CD4-positive, alpha-beta T cell treated with Interferon alpha-2 for 1 hour (primary cell): ENCODE measurements at regions not wholly inside any gene's neighbourhood (a gene's known extent, or its start where the extent isn't known, plus 50 kb on each side); places are given as distances from the start of the nearest gene placed in this dataset.

Experiments used
- DNase-seq, 2 donors: peaks; one replicate each; pipeline ENCODE4 v3.0.0-alpha.2; 2020 to 2022

- no peak for DNase-seq
Measured at GRCh38 chr4:108567831-108568230, 52.5 kb upstream of the RPL34 start.

GRCh38 chr4:108561116-108561515 is 59.3 kb upstream of the RPL34 start:
- DNase-seq = no peak

- no peak for DNase-seq
Measured at GRCh38 chr4:108560616-108561015, 59.8 kb upstream of the RPL34 start.

GRCh38 chr4:108559911-108560310 is 60.5 kb upstream of the RPL34 start:
- DNase-seq = no peak

GRCh38 chr4:108559068-108559793 is 61.1 kb upstream of the RPL34 start:
- DNase-seq = no peak

DNA sequence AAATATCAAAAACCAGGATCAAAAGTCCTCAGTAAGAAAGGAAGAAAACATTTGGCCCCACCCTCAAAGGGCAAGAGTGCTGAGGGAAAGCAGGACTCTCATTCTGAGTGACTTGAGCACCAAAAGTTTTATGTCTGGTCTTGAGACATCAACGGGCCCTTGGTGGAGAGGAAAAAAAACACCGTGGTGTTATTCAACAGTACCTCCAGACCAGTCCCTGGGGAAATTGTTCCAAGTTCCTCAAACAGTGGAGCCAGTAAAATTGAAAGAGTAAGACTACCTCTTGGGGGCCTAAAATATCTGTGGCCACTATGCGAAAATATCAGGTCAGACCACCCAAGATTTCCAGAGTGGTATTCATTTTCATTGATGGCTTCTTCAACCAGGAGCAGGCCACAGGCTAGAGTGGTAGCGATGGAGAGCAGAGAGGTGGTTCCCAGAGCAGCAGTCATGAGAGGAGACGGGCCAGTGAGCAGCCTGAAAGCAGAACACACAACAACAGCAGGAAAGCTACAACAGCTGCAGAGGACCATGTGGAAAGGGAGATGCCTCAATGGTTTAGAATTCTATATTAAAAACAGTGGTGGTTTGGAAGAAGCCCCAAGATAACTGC is 63.7 kb upstream of the RPL34 start:
- DNase-seq = no peak

DNA sequence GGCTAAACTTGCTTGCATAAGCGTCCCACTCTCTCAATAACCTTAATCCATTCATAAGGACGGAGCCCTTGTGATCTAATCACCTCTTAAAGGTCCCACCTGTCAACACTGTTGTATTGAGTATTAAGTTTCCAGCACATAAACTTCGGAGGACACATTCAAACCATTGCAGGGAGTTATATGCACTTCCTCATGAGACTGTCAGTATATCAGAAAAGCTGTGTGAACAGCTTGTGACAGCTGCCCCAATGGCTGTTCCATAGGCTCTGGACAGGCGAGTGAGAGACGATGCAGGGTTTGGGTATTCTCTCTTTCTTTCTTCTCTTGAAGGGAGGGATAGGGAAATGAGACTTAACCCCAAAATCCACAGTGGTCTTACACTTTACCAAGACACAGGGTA is 64.2 kb upstream of the RPL34 start:
- DNase-seq = no peak

DNA sequence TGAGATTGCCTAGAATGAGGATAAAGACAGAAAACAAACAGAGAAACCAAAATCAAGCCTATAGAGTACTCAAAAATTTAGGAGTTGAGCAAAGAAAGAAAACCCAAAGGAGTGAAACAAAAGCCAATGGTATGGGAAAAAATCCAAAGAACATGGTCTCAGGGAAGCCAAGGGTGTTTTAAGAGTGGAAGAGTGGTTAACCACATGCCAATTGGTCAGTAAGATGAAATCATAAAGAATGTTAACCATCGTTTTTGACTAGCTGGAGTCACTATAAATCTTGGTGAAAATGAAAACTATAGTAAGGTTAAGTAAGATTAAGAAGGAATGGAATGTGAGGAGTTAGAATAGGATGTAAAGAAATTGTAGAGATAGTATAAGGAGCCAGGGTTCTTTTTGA is 64.7 kb upstream of the RPL34 start:
- DNase-seq = no peak

DNA sequence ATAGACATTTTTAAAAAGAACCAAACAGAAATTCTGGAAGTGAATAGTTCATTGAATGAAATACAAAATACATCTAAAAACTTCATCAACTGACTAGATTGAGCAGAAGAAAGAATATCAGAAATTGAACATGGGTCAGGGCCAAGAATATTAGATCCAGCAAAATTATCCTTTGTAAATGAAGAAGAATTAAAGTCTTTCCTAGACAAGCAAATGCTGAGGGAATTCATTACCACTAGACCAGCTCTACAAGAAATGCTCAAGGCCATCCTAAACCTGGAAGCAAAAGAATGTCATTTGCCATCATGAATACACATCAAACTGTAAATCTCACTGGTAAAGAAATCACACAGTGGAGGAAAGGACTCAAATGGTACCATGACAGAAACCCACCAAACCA is 72.7 kb upstream of the RPL34 start:
- DNase-seq = no peak

- DNase-seq = no peak
Measured at GRCh38 chr4:108546728-108547127, 73.6 kb upstream of the RPL34 start.

DNA sequence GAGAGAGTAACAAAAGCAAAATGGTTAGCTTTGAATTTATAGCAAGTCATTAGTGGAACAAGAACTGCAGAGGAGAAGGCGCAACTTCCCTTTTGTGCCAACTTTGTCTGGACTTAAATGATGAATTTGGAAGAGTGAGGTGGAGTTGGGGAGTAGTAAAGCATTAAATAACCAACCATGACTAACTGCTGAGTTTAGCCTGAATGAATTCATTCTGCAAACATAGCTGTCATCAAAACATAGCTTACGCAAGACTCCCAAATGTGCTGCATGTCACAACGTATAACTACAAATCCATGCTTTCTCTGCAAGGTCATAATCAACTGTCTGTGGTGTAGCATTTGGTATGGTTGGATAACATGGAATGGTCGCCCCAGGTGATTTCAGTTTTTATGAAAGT is 75.9 kb upstream of the RPL34 start:
- no peak for DNase-seq

DNA sequence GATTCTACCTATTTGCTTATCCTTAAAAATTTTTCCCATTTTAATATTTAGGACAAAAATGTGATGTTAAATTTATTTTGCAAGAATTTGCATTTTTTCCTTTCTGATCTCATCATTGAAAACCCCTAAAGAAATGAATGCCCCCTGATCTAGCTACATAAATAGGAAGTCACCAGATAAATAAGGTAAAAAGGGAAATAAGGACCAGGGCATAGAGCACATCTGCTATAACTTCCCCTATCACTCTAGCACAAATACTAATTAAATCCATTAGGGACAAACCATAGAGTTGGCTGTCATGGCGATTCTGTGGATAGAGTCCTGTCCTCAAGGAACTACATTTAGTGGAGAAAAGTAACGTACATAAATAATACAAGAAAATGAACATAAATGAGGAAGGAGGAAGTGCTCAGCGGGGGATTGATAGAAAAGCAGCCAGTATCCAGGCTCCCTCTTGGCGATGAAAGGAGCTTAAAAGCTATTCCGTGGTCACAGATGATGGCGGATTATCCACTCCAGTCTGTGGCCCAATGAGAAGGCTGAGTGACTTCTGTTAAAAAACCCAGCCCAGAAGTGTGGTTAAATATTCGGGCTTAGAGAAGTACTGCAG is 76.9 kb upstream of the RPL34 start:
- no peak for DNase-seq

GRCh38 chr4:108540536-108540935 is 79.8 kb upstream of the RPL34 start:
- no peak for DNase-seq

DNA sequence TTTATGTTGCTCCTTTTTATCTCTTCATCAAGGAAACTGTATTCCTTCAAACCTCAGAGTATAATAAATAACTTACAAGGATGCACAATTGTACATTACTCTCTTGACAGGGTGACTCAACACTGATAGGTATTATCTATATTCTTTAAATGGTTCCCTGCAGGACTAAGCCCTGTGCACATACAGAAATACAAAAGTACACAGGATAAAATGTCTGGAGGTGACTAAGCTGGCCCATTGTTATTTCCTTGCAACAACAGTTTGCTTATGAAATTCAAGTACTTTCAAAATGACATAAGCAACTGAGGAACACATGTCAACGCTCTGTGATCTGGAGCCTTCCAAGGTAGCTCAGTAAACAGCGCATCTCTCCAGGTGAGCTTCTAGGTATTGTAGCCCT is 83.8 kb upstream of the RPL34 start:
- no peak for DNase-seq

DNA sequence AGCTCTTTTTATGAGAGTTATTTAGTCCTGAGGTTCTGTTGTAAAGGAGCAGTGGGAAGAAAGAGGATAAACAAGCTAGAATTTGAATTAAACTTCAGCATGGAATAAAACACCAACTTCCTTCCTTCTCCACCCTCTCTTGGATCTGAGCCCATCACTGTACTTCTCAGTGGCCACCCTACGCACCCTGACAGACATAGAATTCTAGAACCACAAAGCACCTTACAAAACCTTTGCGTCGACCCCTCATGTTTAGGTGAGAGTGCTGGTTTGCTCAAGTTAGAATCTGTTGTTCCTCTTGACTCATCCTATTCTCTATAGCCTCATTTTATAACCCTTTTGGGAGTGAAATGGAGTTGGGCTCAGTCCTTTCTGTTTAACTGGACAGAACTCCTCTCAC is 84.6 kb upstream of the RPL34 start:
- DNase-seq = no peak

DNA sequence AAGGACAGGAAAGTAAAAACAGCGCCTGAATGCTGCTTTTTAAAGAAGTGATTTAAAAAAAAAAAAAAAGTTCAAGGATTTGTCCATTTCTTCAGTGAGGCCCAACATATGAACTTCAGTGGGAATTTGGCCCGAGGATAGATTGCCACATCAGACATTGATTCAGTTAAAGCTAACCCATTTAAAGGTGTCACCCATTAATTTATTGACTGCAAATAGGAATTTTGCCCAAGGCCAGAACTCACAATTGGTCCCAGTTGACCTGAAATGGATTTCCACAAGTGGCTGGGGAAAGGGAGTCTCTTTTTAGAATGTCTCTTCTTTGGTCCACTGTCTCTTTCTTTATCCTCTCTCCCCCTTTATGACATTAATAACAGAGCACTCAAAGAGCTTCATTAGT is 86.5 kb upstream of the RPL34 start:
- DNase-seq = no peak

- no peak for DNase-seq
Measured at GRCh38 chr4:108533245-108533844, 87.0 kb upstream of the RPL34 start.

- DNase-seq = no peak
Measured at GRCh38 chr4:108532738-108533137, 87.6 kb upstream of the RPL34 start.

- no peak for DNase-seq
Measured at GRCh38 chr4:108532187-108532586, 88.2 kb upstream of the RPL34 start.

DNA sequence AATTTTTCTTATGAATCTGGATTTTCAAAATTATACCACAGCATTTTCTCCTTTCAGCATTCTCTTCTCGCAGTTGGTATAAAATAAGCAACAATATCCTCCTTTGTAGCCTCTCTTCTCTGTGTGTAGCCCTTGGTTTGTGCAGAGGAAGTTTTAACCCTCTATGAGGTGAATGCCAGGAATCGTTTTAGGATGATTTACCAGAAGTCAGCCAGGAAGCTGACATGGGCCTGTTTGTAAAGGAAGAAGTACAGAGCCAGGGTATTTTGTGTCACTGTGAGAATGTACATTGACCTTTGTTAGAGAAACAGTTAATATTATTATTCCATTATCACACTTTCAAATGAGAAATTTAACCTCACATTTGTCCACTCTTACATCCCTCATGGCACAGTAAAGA is 88.9 kb upstream of the RPL34 start:
- DNase-seq = no peak

DNA sequence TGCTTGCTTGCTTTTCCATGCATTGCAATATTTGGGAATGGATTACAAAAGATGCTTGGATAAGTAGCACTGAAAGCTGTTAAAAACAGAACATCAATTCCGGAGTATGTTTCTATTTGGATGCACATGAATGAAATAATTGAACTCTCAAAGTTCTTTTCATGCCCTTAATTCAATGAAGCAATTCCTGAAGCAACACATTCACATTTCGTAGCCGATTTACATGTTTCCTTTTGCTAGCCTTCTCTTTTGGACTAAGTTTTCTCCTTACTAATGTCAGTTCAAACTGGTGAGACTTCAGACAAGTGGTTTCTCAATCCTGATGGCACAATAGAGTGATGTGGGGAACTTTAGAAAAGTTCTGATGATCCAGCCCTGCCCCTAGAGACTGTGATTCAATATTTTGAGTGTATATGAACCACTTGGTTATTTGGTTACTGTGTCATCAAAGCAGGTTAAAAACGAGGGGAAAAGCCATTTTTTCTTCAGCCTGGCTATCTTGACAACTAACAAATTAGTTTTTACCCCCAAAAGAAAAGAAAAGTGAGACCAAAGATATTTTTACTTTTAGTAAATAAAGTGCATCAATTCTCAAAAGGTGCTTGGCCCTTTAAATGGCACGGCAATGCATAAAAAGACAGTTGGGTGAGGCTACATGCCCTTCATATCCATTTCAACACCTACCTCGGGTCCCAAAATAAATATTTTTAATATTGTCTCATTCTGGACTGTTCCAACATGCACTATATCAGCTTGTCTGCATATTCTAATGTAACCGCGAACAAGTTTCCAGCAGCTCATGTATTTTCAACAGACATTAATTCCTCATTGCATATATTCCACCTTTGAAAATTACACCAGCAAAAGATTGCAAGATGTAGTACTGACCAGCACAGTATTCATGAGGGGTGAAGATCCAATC is 90.1 kb upstream of the RPL34 start:
- no peak for DNase-seq

DNA sequence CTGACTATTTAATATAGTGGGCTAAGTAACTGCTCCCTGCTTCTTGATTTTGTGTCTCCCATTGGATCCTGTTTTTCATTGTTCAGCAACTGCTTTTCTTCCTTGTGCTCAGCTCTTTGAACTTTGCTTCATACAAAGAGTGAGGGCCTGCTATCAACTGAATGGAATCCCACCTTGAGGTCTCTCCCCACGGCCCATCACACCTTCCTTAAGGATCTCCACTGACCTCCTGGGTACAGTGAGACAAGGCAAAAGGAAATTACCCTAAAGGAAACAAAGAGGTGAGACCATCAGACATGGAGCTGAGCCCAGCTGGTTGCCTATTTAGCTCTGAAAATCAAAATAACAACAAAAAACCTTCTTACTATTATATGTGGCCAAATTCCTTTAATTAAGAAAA is 91.3 kb upstream of the RPL34 start:
- DNase-seq = no peak

DNA sequence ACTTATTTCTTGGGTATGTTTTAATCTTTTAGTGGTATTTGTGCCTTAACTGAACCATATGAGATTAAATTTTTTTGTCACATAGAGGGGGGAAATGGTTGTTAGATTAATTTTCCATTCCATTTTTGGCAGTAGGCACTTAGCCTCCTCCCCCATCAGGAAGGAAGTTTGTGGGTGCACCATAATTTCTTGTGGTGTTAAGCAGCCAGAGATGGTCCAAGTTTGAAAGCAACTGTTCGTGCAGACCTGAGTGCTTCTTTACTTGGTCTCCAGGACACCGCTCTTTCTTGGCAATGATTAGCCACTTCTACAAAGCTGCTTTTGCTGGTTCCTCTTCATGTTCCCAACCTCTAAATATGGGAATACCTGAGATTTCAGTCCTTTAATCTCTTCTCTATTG is 92.7 kb upstream of the RPL34 start:
- peak; percentile 8 to 55 for DNase-seq
